ENCODE measurements at regions not wholly inside any gene's neighbourhood (a gene's known extent, or its start where the extent isn't known, plus 50 kb on each side); places are given as distances from the start of the nearest gene placed in this dataset.
"Not testable (repeated sequence)": the region's sequence is repeated elsewhere in the genome, so short reads cannot be mapped to it uniquely, and the experiment has no call there.

- no peak for DNase-seq
Measured at GRCh38 chr11:26841818-26842473, 120.1 kb upstream of the SLC5A12 start.

- no peak for DNase-seq
Measured at GRCh38 chr11:26842478-26843282, 120.8 kb upstream of the SLC5A12 start.

GRCh38 chr11:26843539-26843938 lies 121.7 kb upstream of the SLC5A12 start:
- no peak for DNase-seq

- no peak for DNase-seq
Measured at GRCh38 chr11:26844963-26845362, 123.1 kb upstream of the SLC5A12 start.

GRCh38 chr11:26846227-26846626 lies 124.4 kb upstream of the SLC5A12 start:
- no peak for DNase-seq

- no peak for DNase-seq
Measured at GRCh38 chr11:26847459-26847858, 125.6 kb upstream of the SLC5A12 start.

- no peak for DNase-seq
Measured at GRCh38 chr11:26847977-26848376, 126.1 kb upstream of the SLC5A12 start.

- DNase-seq = no peak
Measured at GRCh38 chr11:26849036-26849435, 127.2 kb upstream of the SLC5A12 start.

GRCh38 chr11:26851291-26851690 lies 129.4 kb upstream of the SLC5A12 start:
- DNase-seq = no peak

GRCh38 chr11:26851696-26852095 lies 129.8 kb upstream of the SLC5A12 start:
- DNase-seq = peak; percentile 86

GRCh38 chr11:26858098-26858497 lies 135.8 kb upstream of the FIBIN start:
- no peak for DNase-seq

- DNase-seq = no peak
Measured at GRCh38 chr11:26859416-26859815, 134.5 kb upstream of the FIBIN start.

- DNase-seq = no peak
Measured at GRCh38 chr11:26860091-26860780, 133.7 kb upstream of the FIBIN start.

GRCh38 chr11:26860895-26861294 lies 133.0 kb upstream of the FIBIN start:
- no peak for DNase-seq

GRCh38 chr11:26862801-26863200 lies 131.1 kb upstream of the FIBIN start:
- DNase-seq = no peak

- no peak for DNase-seq
Measured at GRCh38 chr11:26865703-26866102, 128.2 kb upstream of the FIBIN start.

GRCh38 chr11:26867286-26867685 lies 126.6 kb upstream of the FIBIN start:
- DNase-seq = no peak

- DNase-seq = no peak
Measured at GRCh38 chr11:26878959-26879581, 114.8 kb upstream of the FIBIN start.

- not testable (repeated sequence) for DNase-seq
Measured at GRCh38 chr11:26882363-26882880, 111.5 kb upstream of the FIBIN start.

- DNase-seq = no peak
Measured at GRCh38 chr11:26891501-26891900, 102.4 kb upstream of the FIBIN start.

- DNase-seq = no peak
Measured at GRCh38 chr11:26896719-26897118, 97.2 kb upstream of the FIBIN start.

GRCh38 chr11:26898799-26899198 lies 95.1 kb upstream of the FIBIN start:
- DNase-seq = no peak

GRCh38 chr11:26901162-26901561 lies 92.8 kb upstream of the FIBIN start:
- DNase-seq = no peak
